ENCODE measurements at regions not wholly inside any gene's neighbourhood (a gene's known extent, or its start where the extent isn't known, plus 50 kb on each side); places are given as distances from the start of the nearest gene placed in this dataset.

DNA sequence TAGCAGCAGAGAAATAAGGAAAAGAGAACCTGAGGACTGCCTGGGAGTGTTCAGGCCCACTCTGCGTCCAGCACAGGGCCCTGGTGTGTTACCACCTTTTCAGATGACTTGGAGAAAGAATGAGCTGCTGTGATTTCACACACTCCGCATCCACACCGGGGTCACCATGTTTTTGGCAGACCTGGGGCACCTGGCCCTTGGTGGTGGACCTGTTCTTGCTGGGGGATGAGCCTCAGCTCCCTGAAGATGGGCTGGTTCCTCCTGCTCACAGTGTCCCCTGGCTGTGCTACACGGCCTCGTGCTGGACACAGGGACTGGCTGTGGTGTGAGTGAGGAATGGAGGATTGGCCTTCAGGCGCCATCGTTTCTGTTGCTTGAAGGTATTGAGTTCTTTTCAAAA lies 1381.4 kb downstream of the TBC1D22A start:
- Mint-ChIP-seq H3K4me3 (no peak overlapping the region), H3K4me1 (peaks cover 6 to 8% (median 7%) of the 10 kb centered on the region in 3 donors), H3K9me3 (peaks cover 0 to 5% (median 2%) of the 10 kb centered on the region in 5 donors), H3K36me3 (no peaks in the 10 kb centered on the region), H3K27me3 (peaks cover 28 to 42% of the 10 kb centered on the region in 2 donors), H3K27ac (peak overlapping the region in 1 of 8 donors; percentile 68)
- Histone ChIP-seq H3K4me1 (ENCODE audit: insufficient read depth, low read length) (no peaks in the 10 kb centered on the region), H3K36me3 (ENCODE audit: insufficient read depth, low read length) (no peaks in the 10 kb centered on the region), H3K4me3 (ENCODE audit: low read length) (no peak overlapping the region), H3K9me3 (ENCODE audit: low read length) (no peaks in the 10 kb centered on the region), H3K27ac (ENCODE audit: low read depth, low read length) (no peak overlapping the region), H3K27me3 (ENCODE audit: insufficient read depth, low read length, poor library complexity, severe bottlenecking) (no peaks in the 10 kb centered on the region)
- ChIA-PET POLR2A (no interaction called here), CTCF (no interaction called here)
- DNase-seq = no peak

DNA sequence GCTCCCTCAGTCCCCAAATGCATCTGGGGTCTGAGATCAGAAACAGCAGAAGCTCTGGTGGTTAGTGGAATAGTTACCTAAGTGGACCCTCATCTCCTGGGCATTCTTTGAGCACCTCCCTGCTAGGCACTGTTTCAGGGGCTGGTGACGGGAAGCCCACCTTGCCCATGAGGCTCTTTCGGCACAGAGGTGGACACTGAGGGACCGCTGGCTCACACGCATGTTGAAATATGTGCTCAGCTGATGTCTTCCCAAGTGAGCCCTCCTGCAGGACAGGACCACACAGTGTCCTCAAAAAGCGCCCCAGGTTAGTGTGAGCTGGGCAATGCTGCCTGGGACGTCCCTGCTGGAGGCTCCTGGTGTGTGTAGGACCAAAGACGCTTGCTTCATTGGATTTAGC lies 1379.9 kb downstream of the TBC1D22A start:
- Histone ChIP-seq H3K36me3 (ENCODE audit: insufficient read depth, low read length) (no peaks in the 10 kb centered on the region), H3K27ac (ENCODE audit: low read depth, low read length) (no peak overlapping the region), H3K4me3 (ENCODE audit: low read length) (no peak overlapping the region), H3K4me1 (ENCODE audit: insufficient read depth, low read length) (no peaks in the 10 kb centered on the region), H3K9me3 (ENCODE audit: low read length) (no peaks in the 10 kb centered on the region), H3K27me3 (ENCODE audit: insufficient read depth, low read length, poor library complexity, severe bottlenecking) (no peaks in the 10 kb centered on the region)
- peaks cover 0 to 5% (median 2%) of the 10 kb centered on the region in 5 donors for H3K9me3 Mint-ChIP-seq
- H3K27me3 Mint-ChIP-seq = peaks cover 25 to 40% of the 10 kb centered on the region in 2 donors
- no peaks in the 10 kb centered on the region for H3K36me3 Mint-ChIP-seq
- peaks cover 11 to 16% (median 12%) of the 10 kb centered on the region in 3 donors for H3K4me1 Mint-ChIP-seq
- POLR2A ChIA-PET = no interaction called here
- no peak overlapping the region for H3K27ac Mint-ChIP-seq
- CTCF ChIA-PET = no interaction called here
- no peak for DNase-seq
- no peak overlapping the region for H3K4me3 Mint-ChIP-seq

DNA sequence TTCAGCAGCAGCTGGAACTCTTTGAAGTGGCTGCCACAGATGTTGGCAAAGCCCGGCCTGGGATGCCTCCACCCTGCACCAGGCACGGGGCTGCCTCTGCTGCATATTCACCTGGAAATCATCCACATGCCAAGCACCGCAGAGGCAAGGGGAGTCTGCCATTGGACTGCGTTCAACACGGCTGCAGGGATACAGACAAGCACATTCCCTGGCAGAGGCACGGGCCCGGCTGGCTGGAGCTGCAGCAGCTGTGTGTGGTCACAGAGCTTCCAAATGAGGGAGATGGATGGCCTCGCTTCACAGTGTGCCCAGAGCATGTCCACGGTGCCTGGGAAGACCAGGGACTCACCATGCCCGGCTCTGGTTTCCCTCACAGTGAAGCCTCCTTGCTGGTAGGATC lies 1378.9 kb downstream of the TBC1D22A start:
- Histone ChIP-seq H3K36me3 (ENCODE audit: insufficient read depth, low read length) (no peaks in the 10 kb centered on the region), H3K27ac (ENCODE audit: low read depth, low read length) (no peak overlapping the region), H3K4me1 (ENCODE audit: insufficient read depth, low read length) (no peaks in the 10 kb centered on the region), H3K4me3 (ENCODE audit: low read length) (no peak overlapping the region), H3K27me3 (ENCODE audit: insufficient read depth, low read length, poor library complexity, severe bottlenecking) (no peaks in the 10 kb centered on the region), H3K9me3 (ENCODE audit: low read length) (no peaks in the 10 kb centered on the region)
- no peak overlapping the region for H3K4me3 Mint-ChIP-seq
- H3K9me3 Mint-ChIP-seq = peaks cover 0 to 5% (median 2%) of the 10 kb centered on the region in 5 donors
- DNase-seq = no peak
- H3K27me3 Mint-ChIP-seq = peaks cover 17 to 35% of the 10 kb centered on the region in 2 donors
- ChIA-PET CTCF (no interaction called here), POLR2A (no interaction called here)
- H3K36me3 Mint-ChIP-seq = no peaks in the 10 kb centered on the region
- no peak overlapping the region for H3K27ac Mint-ChIP-seq
- H3K4me1 Mint-ChIP-seq = peaks cover 12 to 16% (median 12%) of the 10 kb centered on the region in 3 donors

DNA sequence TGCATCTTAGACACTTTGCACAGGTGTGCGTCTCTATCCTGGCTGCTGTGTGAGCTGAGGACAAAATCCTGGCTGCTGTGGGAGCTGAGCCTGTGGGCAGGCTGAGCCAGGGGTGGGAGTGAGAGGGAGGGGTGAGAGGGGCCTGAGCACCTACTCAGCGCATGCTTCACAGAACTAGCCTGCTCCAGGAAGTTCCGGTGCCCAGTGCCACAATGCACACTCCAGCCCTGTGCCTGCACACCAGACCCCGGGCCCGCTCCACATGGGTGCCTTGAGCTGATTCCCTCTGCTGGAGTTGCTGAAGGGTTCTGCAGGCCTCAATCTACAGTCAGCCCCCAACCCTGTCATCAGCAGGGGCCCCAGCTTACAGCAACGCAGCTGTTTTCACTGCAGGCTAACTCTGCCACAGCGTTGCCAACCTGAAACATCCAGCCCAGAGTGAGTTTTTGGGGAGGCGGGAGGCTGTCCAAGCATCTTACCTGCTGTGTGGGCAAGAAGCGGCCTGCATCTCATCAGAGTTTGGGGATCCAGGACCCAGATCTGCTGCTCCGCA lies 1377.9 kb downstream of the TBC1D22A start:
- POLR2A ChIA-PET = no interaction called here
- Mint-ChIP-seq H3K9me3 (peaks cover 0 to 5% (median 2%) of the 10 kb centered on the region in 5 donors), H3K4me3 (no peak overlapping the region), H3K36me3 (no peaks in the 10 kb centered on the region), H3K27ac (no peak overlapping the region), H3K27me3 (peaks cover 11 to 27% of the 10 kb centered on the region in 2 donors), H3K4me1 (peaks cover 12 to 16% (median 12%) of the 10 kb centered on the region in 3 donors)
- no peaks in the 10 kb centered on the region for H3K4me1 ChIP-seq (ENCODE audit: insufficient read depth, low read length)
- no peak overlapping the region for H3K27ac ChIP-seq (ENCODE audit: low read depth, low read length)
- DNase-seq = no peak
- H3K27me3 ChIP-seq (ENCODE audit: insufficient read depth, low read length, poor library complexity, severe bottlenecking) = no peaks in the 10 kb centered on the region
- no peak overlapping the region for H3K4me3 ChIP-seq (ENCODE audit: low read length)
- CTCF ChIA-PET = no interaction called here
- no peaks in the 10 kb centered on the region for H3K36me3 ChIP-seq (ENCODE audit: insufficient read depth, low read length)
- H3K9me3 ChIP-seq (ENCODE audit: low read length) = no peaks in the 10 kb centered on the region

DNA sequence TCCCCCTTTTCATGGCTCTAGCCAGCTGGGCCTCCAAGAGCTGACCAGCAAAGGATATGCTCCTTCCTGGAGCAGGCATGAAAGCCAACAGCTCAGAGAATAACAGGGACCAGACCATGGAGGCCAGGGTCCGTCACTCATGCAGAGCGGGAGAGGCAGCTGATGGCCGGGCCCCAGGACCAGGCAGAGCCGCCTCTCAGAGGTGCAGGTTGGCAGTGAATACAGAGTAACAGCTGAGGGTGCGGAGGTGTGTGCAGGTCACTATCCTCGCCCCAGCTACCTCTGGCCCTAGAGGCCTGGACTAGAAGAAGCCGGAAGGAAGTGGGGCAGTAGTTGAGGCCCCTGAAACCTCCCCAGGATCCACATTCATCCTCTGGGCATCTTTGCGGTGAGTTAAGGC lies 1377.3 kb downstream of the TBC1D22A start:
- peaks cover 0 to 5% (median 2%) of the 10 kb centered on the region in 5 donors for H3K9me3 Mint-ChIP-seq
- no peak overlapping the region for H3K4me3 Mint-ChIP-seq
- Histone ChIP-seq H3K27ac (ENCODE audit: low read depth, low read length) (no peak overlapping the region), H3K9me3 (ENCODE audit: low read length) (no peaks in the 10 kb centered on the region), H3K4me3 (ENCODE audit: low read length) (no peak overlapping the region), H3K36me3 (ENCODE audit: insufficient read depth, low read length) (no peaks in the 10 kb centered on the region), H3K27me3 (ENCODE audit: insufficient read depth, low read length, poor library complexity, severe bottlenecking) (no peaks in the 10 kb centered on the region), H3K4me1 (ENCODE audit: insufficient read depth, low read length) (no peaks in the 10 kb centered on the region)
- no peak overlapping the region for H3K27ac Mint-ChIP-seq
- peaks cover 9 to 22% of the 10 kb centered on the region in 2 donors for H3K27me3 Mint-ChIP-seq
- peaks cover 12 to 16% (median 12%) of the 10 kb centered on the region in 3 donors for H3K4me1 Mint-ChIP-seq
- H3K36me3 Mint-ChIP-seq = no peaks in the 10 kb centered on the region
- ChIA-PET CTCF (no interaction called here), POLR2A (no interaction called here)
- DNase-seq = no peak

DNA sequence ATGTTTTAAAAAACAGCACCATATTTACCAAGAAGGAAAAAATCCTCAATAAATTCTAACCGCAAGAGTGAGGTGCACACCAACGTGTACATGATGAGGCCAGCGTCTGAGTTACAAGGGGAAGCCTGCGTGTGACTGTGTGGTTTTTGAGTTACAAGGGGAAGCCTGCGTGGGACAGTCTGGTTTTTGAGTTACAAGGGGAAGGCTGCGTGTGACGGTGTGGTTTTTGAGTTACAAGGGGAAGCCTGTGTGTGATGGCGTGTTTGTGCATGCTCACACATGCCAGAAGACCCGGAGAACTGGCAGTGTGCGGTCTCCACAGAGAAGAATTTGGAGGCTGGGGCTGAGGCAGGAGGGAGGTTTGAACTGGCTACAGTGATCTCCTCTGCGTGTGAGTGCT lies 1376.4 kb downstream of the TBC1D22A start:
- peaks cover 0 to 5% (median 2%) of the 10 kb centered on the region in 5 donors for H3K9me3 Mint-ChIP-seq
- H3K36me3 Mint-ChIP-seq = no peaks in the 10 kb centered on the region
- CTCF ChIA-PET = no interaction called here
- H3K4me1 Mint-ChIP-seq = peaks cover 12 to 16% (median 12%) of the 10 kb centered on the region in 3 donors
- H3K27ac ChIP-seq (ENCODE audit: low read depth, low read length) = no peak overlapping the region
- peak overlapping the region in 5 of 8 donors; percentile 5 to 62 (median 25) for H3K27ac Mint-ChIP-seq
- H3K4me3 ChIP-seq (ENCODE audit: low read length) = no peak overlapping the region
- no peaks in the 10 kb centered on the region for H3K4me1 ChIP-seq (ENCODE audit: insufficient read depth, low read length)
- no peaks in the 10 kb centered on the region for H3K9me3 ChIP-seq (ENCODE audit: low read length)
- H3K36me3 ChIP-seq (ENCODE audit: insufficient read depth, low read length) = no peaks in the 10 kb centered on the region
- H3K27me3 ChIP-seq (ENCODE audit: insufficient read depth, low read length, poor library complexity, severe bottlenecking) = no peaks in the 10 kb centered on the region
- H3K27me3 Mint-ChIP-seq = peaks cover 8 to 16% of the 10 kb centered on the region in 2 donors
- POLR2A ChIA-PET = no interaction called here
- H3K4me3 Mint-ChIP-seq = no peak overlapping the region
- DNase-seq = no peak

DNA sequence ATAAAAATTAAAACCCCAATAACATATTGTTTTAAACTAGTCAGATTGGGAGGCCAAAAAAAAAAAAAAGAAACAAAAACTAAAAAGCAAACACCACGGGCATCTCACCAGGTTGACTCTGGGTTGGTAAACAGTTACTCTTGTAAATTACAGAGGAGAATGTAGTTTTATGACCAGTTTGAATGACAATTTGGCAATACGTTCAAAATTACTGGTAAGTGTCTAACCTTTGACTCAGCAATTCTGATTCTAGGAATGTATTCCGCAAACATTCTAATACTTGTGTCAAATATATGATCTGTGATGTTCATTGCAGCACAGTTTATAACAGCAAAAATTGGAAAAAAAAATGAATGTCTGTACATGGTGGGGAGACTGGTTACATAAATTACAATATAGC lies 1376.0 kb downstream of the TBC1D22A start:
- Histone ChIP-seq H3K27ac (ENCODE audit: low read depth, low read length) (no peak overlapping the region), H3K27me3 (ENCODE audit: insufficient read depth, low read length, poor library complexity, severe bottlenecking) (no peaks in the 10 kb centered on the region), H3K9me3 (ENCODE audit: low read length) (no peaks in the 10 kb centered on the region), H3K4me3 (ENCODE audit: low read length) (no peak overlapping the region), H3K4me1 (ENCODE audit: insufficient read depth, low read length) (no peaks in the 10 kb centered on the region), H3K36me3 (ENCODE audit: insufficient read depth, low read length) (no peaks in the 10 kb centered on the region)
- no peak overlapping the region for H3K4me3 Mint-ChIP-seq
- H3K4me1 Mint-ChIP-seq = peaks cover 12 to 16% (median 12%) of the 10 kb centered on the region in 3 donors
- no peak for DNase-seq
- H3K27ac Mint-ChIP-seq = peak overlapping the region in 2 of 8 donors; percentile 5 to 25
- H3K9me3 Mint-ChIP-seq = peaks cover 0 to 4% (median 2%) of the 10 kb centered on the region in 5 donors
- H3K36me3 Mint-ChIP-seq = no peaks in the 10 kb centered on the region
- ChIA-PET CTCF (no interaction called here), POLR2A (no interaction called here)
- H3K27me3 Mint-ChIP-seq = peaks cover 5 to 13% of the 10 kb centered on the region in 2 donors

DNA sequence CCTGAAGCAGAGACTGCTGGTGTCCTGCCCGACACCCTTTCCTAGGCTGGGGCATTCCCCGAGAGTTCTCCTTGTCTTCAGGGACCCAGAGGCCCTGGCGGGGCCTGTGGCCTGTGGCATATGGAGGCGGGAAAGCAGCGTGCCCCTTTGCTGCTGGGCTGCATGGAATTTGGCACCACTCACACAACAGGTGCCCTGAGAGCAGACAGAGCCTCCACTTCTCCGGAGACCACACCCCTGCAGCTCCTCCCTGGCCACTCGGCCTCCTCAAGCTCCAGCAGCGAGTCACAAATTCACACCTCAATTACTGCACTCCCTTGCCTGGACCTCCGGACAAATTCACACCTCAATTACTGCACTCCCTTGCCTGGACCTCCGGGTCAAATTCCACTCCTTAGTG lies 1375.2 kb downstream of the TBC1D22A start:
- Mint-ChIP-seq H3K27ac (peak overlapping the region in 1 of 8 donors; percentile 72), H3K27me3 (peaks cover 5% of the 10 kb centered on the region in 2 donors), H3K4me3 (no peak overlapping the region), H3K36me3 (no peaks in the 10 kb centered on the region), H3K9me3 (peaks cover 0 to 2% (median 0%) of the 10 kb centered on the region in 5 donors), H3K4me1 (peaks cover 12 to 16% (median 12%) of the 10 kb centered on the region in 3 donors)
- H3K27ac ChIP-seq (ENCODE audit: low read depth, low read length) = no peak overlapping the region
- no peak overlapping the region for H3K4me3 ChIP-seq (ENCODE audit: low read length)
- H3K9me3 ChIP-seq (ENCODE audit: low read length) = no peaks in the 10 kb centered on the region
- CTCF ChIA-PET = no interaction called here
- no peaks in the 10 kb centered on the region for H3K27me3 ChIP-seq (ENCODE audit: insufficient read depth, low read length, poor library complexity, severe bottlenecking)
- no peaks in the 10 kb centered on the region for H3K4me1 ChIP-seq (ENCODE audit: insufficient read depth, low read length)
- no peak for DNase-seq
- H3K36me3 ChIP-seq (ENCODE audit: insufficient read depth, low read length) = no peaks in the 10 kb centered on the region
- POLR2A ChIA-PET = no interaction called here

All from CD8-positive, alpha-beta memory T cell (primary cell).